ENCODE measurements at regions not wholly inside any gene's neighbourhood (a gene's known extent, or its start where the extent isn't known, plus 50 kb on each side); places are given as distances from the start of the nearest gene placed in this dataset.

DNA sequence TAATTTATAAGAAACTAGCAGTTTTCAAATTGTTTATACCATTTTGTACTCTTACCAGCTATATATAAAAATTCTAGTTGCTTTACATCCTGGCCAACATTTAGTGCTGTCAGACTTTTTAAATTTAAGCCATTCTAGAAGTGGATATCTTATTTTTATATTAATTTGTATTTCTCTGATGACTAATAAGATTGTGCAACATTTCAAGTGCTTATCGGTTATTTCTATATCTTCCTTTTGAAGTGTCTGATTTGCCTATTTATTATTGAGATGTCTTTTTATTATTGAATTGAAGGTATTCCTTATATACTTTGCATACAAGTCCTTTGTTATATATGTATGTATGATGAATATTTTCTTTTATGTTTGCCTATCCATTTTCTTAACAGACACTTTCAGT, 324.0 kb downstream of the ELAVL2 start:
- TF ChIP-seq EZH2 (IDR thresholded peaks at IDR 0.05; ENCODE audit: insufficient read depth, poor library complexity, severe bottlenecking) (no peak), EZH2phosphoT487 (IDR thresholded peaks at IDR 0.05; ENCODE audit: insufficient read depth, low read depth) (no peak)
